Heart left ventricle (tissue), 13 donors: ENCODE measurements at regions not wholly inside any gene's neighbourhood (a gene's known extent, or its start where the extent isn't known, plus 50 kb on each side); places are given as distances from the start of the nearest gene placed in this dataset.

ENCODE experiments used
- POLR2A ChIP-seq, 2 donors: fragments of 450-650 bp; IDR thresholded peaks; one replicate each; pipeline ENCODE4 v1.6.1; 2017; ENCODE audit warnings: antibody characterized with exemption in 2 of 2, mild to moderate bottlenecking in 2 of 2, moderate library complexity in 2 of 2
- TF ChIP-seq, protein P1 (sequence below), 12 donors: fragments of 200-600 bp; sonication (generic) in 4 of 12; IDR thresholded peaks; one replicate each; pipeline versions ENCODE4 v1.5.0 to v1.8.0; 2018 to 2022; ENCODE audit warnings: antibody characterized with exemption in 12 of 12, mild to moderate bottlenecking in 5 of 12
- donor health status: ischemic (EF 13 %, LVEDD 7.1; RV severe dilation, severe dysfunction).
- donor health status: DM: no; HTN: yes; CAD: no.
- donor health status: DM: no; HTN: no; CAD: no.
- donor health status: ischemic (EF 25% LVEDD 6.9; RV normal size, moderate dysfunction).
- donor health status: ischemic (EF 25% LVEDD 5.7; RV mildly dilated, moderate dysfunction).
- donor health status: ischemic (EF 35%, LVEDD 5.7; RV mildly dilated, moderate dysfunction).
- donor health status: nonischemic (EF 11% LVEDD 7.7; RV severe dilation, severe dysfunction).
- donor health status: DM: yes; HTN: yes; CAD: no.
- donor health status: PGD.
- donor health status: ischemic (EF 29% LVEDD 5.4; RV normal size, mild dysfunction).
- donor health status: nonischemic (EF 23%, LVEDD 6.1; RV moderate dilation, normal function).

DNA sequence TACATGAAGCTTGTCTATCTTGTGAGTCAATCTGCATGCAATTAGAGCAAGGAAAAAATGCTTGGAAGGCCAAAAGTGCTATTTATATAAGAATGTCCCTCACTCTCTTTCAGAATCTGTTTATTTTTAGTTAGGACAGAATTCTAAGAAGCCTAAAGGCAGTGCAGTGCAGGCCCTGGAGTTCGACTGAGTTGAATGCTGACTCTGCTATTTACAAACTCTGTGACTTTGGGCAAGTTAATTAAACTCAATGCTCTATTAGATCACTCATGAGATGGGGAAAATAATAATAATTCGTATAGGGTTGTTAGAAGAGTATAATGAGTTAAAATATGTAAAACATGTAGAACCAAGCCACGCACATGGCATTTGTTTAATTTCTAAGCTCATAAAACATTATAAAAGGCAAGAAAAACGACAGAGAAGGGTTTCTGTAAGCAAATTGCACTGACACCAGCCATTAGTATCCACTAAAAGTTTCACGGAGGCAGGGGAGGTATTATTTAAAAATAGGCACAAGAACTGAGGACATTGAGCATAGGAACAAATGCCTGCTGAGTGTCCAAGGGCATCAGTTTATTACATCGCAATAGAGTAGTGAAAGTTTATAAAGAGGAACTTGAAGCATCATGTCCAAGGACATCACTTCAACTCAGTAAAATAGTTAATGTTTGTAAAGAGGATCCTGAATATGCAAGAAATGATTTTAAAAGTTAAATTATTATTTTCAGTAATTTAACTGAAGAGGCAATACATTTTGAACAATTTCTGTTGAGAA, 115.0 kb upstream of the INPP4B start:
- TF ChIP-seq, protein P1, sequence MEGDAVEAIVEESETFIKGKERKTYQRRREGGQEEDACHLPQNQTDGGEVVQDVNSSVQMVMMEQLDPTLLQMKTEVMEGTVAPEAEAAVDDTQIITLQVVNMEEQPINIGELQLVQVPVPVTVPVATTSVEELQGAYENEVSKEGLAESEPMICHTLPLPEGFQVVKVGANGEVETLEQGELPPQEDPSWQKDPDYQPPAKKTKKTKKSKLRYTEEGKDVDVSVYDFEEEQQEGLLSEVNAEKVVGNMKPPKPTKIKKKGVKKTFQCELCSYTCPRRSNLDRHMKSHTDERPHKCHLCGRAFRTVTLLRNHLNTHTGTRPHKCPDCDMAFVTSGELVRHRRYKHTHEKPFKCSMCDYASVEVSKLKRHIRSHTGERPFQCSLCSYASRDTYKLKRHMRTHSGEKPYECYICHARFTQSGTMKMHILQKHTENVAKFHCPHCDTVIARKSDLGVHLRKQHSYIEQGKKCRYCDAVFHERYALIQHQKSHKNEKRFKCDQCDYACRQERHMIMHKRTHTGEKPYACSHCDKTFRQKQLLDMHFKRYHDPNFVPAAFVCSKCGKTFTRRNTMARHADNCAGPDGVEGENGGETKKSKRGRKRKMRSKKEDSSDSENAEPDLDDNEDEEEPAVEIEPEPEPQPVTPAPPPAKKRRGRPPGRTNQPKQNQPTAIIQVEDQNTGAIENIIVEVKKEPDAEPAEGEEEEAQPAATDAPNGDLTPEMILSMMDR (IDR thresholded peaks at IDR 0.05), result no peak
- TF ChIP-seq POLR2A (IDR thresholded peaks at IDR 0.05), result no peak
